Activated T-cell treated with anti-CD3 and anti-CD28 coated beads, Interleukin-2, amount 50 U/mL, for 72 hours (primary cell): ENCODE measurements at regions not wholly inside any gene's neighbourhood (a gene's known extent, or its start where the extent isn't known, plus 50 kb on each side); places are given as distances from the start of the nearest gene placed in this dataset.
"Not testable (repeated sequence)": the region's sequence is repeated elsewhere in the genome, so short reads cannot be mapped to it uniquely, and the experiment has no call there.

ENCODE experiments used
- ATAC-seq, 2 donors: fragments of 150-1000 bp; cut with Tn5 transposase; replicated peaks in 1 of 2; 2 replicates each; pipeline ENCODE4 v1.10.0; 2021; ENCODE audit warnings: moderate library complexity in 2 of 2, mild to moderate bottlenecking in 1 of 2
- DNase-seq, 2 donors: peaks; one replicate each; pipeline ENCODE4 v3.0.0; 2021 to 2022; ENCODE audit warnings: mixed read lengths in 1 of 2
- H3K27ac Mint-ChIP-seq: one replicate; pipeline ENCODE4 v1.8.0; 2022; ENCODE audit warnings: mild to moderate bottlenecking, moderate library complexity, mixed read lengths
- H3K27me3 Mint-ChIP-seq: one replicate; pipeline ENCODE4 v1.8.0; 2022; ENCODE audit warnings: low read depth, mixed read lengths
- H3K36me3 Mint-ChIP-seq, 2 donors: one replicate each; pipeline ENCODE4 v1.8.0; 2022; ENCODE audit warnings: mixed read lengths in 2 of 2, mild to moderate bottlenecking in 1 of 2; ENCODE audit not compliant: insufficient read depth in 2 of 2
- H3K4me1 Mint-ChIP-seq: one replicate; pipeline ENCODE4 v1.8.0; 2022; ENCODE audit warnings: low read depth, mixed read lengths
- H3K4me3 Mint-ChIP-seq, 2 donors: one replicate each; pipeline ENCODE4 v1.8.0; 2022; ENCODE audit warnings: mild to moderate bottlenecking in 2 of 2, mixed read lengths in 2 of 2, moderate library complexity in 2 of 2
- H3K9me3 Mint-ChIP-seq, 2 donors: one replicate each; pipeline ENCODE4 v1.8.0; 2022; ENCODE audit warnings: mixed read lengths in 2 of 2

GRCh38 chr5:123949043-123949804 lies 437.2 kb downstream of the CSNK1G3 start:
- Mint-ChIP-seq H3K27ac (no peak overlapping the region), H3K4me3 (no peak overlapping the region), H3K36me3 (no peaks in the 10 kb centered on the region), H3K4me1 (no peaks in the 10 kb centered on the region), H3K27me3 (no peaks in the 10 kb centered on the region), H3K9me3 (peaks cover 1 to 7% of the 10 kb centered on the region in 2 donors)
- DNase-seq (no peak), ATAC-seq (no peak)

- Mint-ChIP-seq H3K27ac (no peak overlapping the region), H3K27me3 (no peaks in the 10 kb centered on the region), H3K4me1 (no peaks in the 10 kb centered on the region), H3K4me3 (no peak overlapping the region), H3K9me3 (peaks cover 3 to 9% of the 10 kb centered on the region in 2 donors), H3K36me3 (peaks cover 0 to under 1% of the 10 kb centered on the region in 2 donors)
- ATAC-seq (no peak), DNase-seq (no peak)
Observed at GRCh38 chr5:123947797-123948196, 435.8 kb downstream of the CSNK1G3 start.

DNA sequence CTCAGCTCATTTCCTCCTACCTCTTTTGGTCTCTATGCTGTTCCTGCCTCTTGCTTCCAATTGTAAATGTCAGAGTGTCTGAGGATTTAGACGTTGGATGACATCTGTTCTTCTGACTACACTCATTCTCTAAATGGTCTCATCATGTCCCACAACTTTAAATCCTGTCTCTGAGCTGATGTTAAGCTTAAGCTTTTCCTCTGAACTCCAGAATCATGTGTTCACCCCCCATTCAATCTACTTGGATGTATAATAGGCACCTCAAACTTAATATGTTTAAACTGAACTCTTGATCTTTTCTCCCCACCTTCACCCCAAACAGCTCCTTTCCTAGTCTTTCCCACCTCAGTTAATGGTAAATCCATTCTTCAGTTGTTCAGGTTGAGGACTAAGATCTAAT lies 433.6 kb downstream of the CSNK1G3 start:
- H3K9me3 Mint-ChIP-seq, result peaks cover 5 to 13% of the 10 kb centered on the region in 2 donors
- no peak for ATAC-seq
- peaks cover 0 to 2% of the 10 kb centered on the region in 2 donors for H3K36me3 Mint-ChIP-seq

GRCh38 chr5:123943151-123943550 lies 431.2 kb downstream of the CSNK1G3 start:
- DNase-seq (no peak), ATAC-seq (no peak)
- Mint-ChIP-seq H3K4me3 (no peak overlapping the region), H3K27ac (no peak overlapping the region), H3K36me3 (peaks cover 0 to 2% of the 10 kb centered on the region in 2 donors), H3K4me1 (no peaks in the 10 kb centered on the region), H3K27me3 (no peaks in the 10 kb centered on the region), H3K9me3 (peaks cover 7 to 8% of the 10 kb centered on the region in 2 donors)

More for the DNA sequence above, 433.6 kb downstream of the CSNK1G3 start:
- Mint-ChIP-seq H3K27ac (no peak overlapping the region), H3K4me3 (no peak overlapping the region), H3K4me1 (no peaks in the 10 kb centered on the region), H3K27me3 (no peaks in the 10 kb centered on the region)
- DNase-seq, result no peak

GRCh38 chr5:123940416-123940815 lies 428.4 kb downstream of the CSNK1G3 start:
- Mint-ChIP-seq H3K4me3 (no peak overlapping the region), H3K4me1 (no peaks in the 10 kb centered on the region), H3K27ac (no peak overlapping the region), H3K9me3 (peaks cover 7 to 11% of the 10 kb centered on the region in 2 donors), H3K36me3 (peaks cover 0 to 4% of the 10 kb centered on the region in 2 donors), H3K27me3 (no peaks in the 10 kb centered on the region)
- ATAC-seq (no peak), DNase-seq (no peak)

GRCh38 chr5:123937230-123937629 lies 425.3 kb downstream of the CSNK1G3 start:
- DNase-seq, result peak in 1 of 2 donors; percentile 1
- Mint-ChIP-seq H3K36me3 (peaks cover 0 to 2% of the 10 kb centered on the region in 2 donors), H3K4me1 (no peaks in the 10 kb centered on the region)

DNA sequence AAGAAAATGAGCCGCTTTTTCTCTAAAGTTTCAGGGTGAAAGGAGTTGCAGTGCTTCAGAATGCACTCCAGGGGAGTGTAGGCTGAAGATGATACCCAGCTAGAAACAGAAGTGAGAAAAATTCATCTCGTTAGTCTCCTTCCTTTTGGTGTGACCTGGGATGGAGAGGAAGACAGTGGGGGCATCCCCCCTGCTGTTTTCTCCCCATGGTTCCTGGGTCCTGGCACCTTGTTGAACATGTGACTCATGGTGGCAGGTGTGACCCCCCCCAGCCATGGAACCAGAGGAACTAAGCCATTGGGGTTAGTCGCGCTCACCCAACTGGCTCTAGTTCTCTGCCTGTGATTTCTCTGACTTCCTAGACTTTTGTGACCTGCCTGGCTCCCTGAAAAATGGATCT lies 424.6 kb downstream of the CSNK1G3 start:
- H3K36me3 Mint-ChIP-seq, result peaks cover 0 to 2% of the 10 kb centered on the region in 2 donors
- H3K4me3 Mint-ChIP-seq, result no peak overlapping the region
- H3K27ac Mint-ChIP-seq, result no peak overlapping the region
- ATAC-seq, result no peak
- H3K27me3 Mint-ChIP-seq, result no peaks in the 10 kb centered on the region
- no peak for DNase-seq
- H3K9me3 Mint-ChIP-seq, result peaks cover 4 to 8% of the 10 kb centered on the region in 2 donors
- H3K4me1 Mint-ChIP-seq, result no peaks in the 10 kb centered on the region

More at GRCh38 chr5:123937230-123937629, 425.3 kb downstream of the CSNK1G3 start:
- peaks cover 4 to 8% of the 10 kb centered on the region in 2 donors for H3K9me3 Mint-ChIP-seq
- H3K4me3 Mint-ChIP-seq, result no peak overlapping the region
- no peak for ATAC-seq
- no peaks in the 10 kb centered on the region for H3K27me3 Mint-ChIP-seq
- no peak overlapping the region for H3K27ac Mint-ChIP-seq

DNA sequence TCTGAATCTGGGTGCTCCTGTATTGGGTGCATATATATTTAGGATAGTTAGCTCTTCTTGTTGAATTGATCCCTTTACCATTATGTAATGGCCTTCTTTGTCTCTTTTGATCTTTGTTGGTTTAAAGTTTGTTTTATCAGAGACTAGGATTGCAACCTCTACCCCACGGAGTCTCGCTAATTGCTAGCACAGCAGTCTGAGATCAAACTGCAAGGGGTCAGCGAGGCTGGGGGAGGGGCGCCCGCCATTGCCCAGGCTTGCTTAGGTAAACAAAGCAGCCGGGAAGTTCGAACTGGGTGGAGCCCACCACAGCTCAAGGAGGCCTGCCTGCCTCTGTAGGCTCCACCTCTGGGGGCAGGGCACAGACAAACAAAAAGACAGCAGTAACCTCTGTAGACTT lies 421.8 kb downstream of the CSNK1G3 start:
- not testable (repeated sequence) for H3K27ac Mint-ChIP-seq, H3K9me3 Mint-ChIP-seq, H3K4me3 Mint-ChIP-seq, H3K36me3 Mint-ChIP-seq, ATAC-seq, H3K27me3 Mint-ChIP-seq, DNase-seq, H3K4me1 Mint-ChIP-seq

GRCh38 chr5:123929055-123929474 lies 417.1 kb downstream of the CSNK1G3 start:
- Mint-ChIP-seq H3K4me1 (peaks cover 5% of the 10 kb centered on the region), H3K27ac (no peak overlapping the region), H3K36me3 (no peaks in the 10 kb centered on the region), H3K27me3 (no peaks in the 10 kb centered on the region), H3K4me3 (no peak overlapping the region), H3K9me3 (no peaks in the 10 kb centered on the region)
- DNase-seq, result no peak
- no peak for ATAC-seq

DNA sequence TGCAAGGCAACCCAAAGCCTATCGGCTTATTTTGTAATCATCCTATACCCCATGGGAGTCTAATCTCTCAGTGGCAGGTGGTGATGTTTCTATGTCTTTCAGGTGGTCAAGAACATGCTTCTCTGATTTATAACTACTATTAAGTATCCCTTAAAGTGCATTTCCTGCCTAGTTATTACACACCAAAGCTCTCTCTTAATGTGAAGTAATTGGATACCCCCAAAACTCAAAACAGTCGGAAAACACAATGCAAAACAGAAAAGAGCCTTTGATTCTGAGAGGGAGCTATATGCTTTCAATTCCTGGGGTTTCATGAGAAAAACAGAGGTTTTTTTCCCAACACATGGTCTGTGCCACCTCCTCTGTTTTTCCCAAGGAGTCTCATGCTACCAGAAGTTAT lies 416.4 kb downstream of the CSNK1G3 start:
- H3K9me3 Mint-ChIP-seq, result no peaks in the 10 kb centered on the region
- H3K4me1 Mint-ChIP-seq, result peaks cover 5% of the 10 kb centered on the region
- no peak overlapping the region for H3K27ac Mint-ChIP-seq
- DNase-seq, result no peak
- H3K36me3 Mint-ChIP-seq, result no peaks in the 10 kb centered on the region
- no peak overlapping the region for H3K4me3 Mint-ChIP-seq
- no peak for ATAC-seq
- no peaks in the 10 kb centered on the region for H3K27me3 Mint-ChIP-seq

DNA sequence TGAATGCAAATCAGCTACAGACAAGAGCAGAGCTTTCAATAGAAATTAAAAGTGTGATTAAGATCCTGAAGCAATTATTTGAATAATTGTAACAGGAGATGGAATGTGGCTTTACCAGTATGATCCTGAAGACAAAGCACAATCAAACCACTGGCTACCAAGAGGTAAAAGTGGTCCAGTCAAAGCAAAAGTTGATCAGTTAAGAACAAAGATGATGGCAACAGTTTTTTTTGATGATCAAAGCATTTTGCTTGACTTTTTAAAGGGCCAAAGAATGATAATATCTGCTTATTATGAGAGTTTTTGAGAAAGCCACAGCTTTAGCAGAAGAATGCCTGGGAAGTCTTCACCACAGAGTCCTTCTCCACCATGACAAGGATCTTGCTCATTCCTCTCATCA lies 409.2 kb downstream of the CSNK1G3 start:
- H3K27me3 Mint-ChIP-seq, result no peaks in the 10 kb centered on the region
- ATAC-seq, result no peak
- peaks cover 0 to 3% of the 10 kb centered on the region in 2 donors for H3K9me3 Mint-ChIP-seq
- H3K4me3 Mint-ChIP-seq, result no peak overlapping the region
- DNase-seq, result no peak
- no peak overlapping the region for H3K27ac Mint-ChIP-seq
- no peaks in the 10 kb centered on the region for H3K4me1 Mint-ChIP-seq
- no peaks in the 10 kb centered on the region for H3K36me3 Mint-ChIP-seq

- DNase-seq, result no peak
- Mint-ChIP-seq H3K27me3 (no peaks in the 10 kb centered on the region), H3K27ac (no peak overlapping the region), H3K4me1 (no peaks in the 10 kb centered on the region), H3K9me3 (peaks cover 2 to 3% of the 10 kb centered on the region in 2 donors), H3K36me3 (no peaks in the 10 kb centered on the region), H3K4me3 (no peak overlapping the region)
- no peak for ATAC-seq
Observed at GRCh38 chr5:123916345-123917121, 404.6 kb downstream of the CSNK1G3 start.

GRCh38 chr5:123914333-123914732 lies 402.4 kb downstream of the CSNK1G3 start:
- no peak overlapping the region for H3K27ac Mint-ChIP-seq
- DNase-seq, result no peak
- peaks cover 0 to 2% of the 10 kb centered on the region in 2 donors for H3K9me3 Mint-ChIP-seq
- H3K4me1 Mint-ChIP-seq, result no peaks in the 10 kb centered on the region
- ATAC-seq, result no peak
- no peaks in the 10 kb centered on the region for H3K27me3 Mint-ChIP-seq
- no peaks in the 10 kb centered on the region for H3K36me3 Mint-ChIP-seq
- H3K4me3 Mint-ChIP-seq, result no peak overlapping the region
